GM21381 (cell line): ENCODE measurements at regions not wholly inside any gene's neighbourhood (a gene's known extent, or its start where the extent isn't known, plus 50 kb on each side); places are given as distances from the start of the nearest gene placed in this dataset.

Experiments
- ATAC-seq: cut with Tn5 transposase; IDR thresholded peaks from one replicate; pipeline ENCODE4 v1.9.1; 2021; ENCODE audit warnings: mild to moderate bottlenecking, moderate library complexity; ENCODE audit not compliant: unreplicated experiment

DNA sequence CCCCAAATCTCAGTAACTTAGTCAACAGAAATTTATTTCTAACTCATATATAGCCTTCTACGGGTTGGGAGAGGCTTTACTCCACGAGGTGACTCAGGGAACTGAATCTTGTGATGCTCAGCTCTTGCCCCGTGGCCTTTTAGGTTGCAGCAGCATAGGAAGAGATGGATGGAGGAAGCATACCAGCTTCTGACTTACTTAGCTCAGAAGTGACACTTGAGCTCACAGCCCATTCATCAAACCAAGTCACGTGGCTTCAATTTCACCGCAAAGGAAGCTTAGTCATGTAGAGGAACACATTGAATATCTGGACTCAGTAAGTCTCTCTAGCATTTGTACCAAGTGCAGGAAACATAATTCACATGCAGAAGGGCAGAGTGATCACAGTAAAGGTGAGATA, 124.1 kb upstream of the KCNN2 start:
- ATAC-seq, result no peak

DNA sequence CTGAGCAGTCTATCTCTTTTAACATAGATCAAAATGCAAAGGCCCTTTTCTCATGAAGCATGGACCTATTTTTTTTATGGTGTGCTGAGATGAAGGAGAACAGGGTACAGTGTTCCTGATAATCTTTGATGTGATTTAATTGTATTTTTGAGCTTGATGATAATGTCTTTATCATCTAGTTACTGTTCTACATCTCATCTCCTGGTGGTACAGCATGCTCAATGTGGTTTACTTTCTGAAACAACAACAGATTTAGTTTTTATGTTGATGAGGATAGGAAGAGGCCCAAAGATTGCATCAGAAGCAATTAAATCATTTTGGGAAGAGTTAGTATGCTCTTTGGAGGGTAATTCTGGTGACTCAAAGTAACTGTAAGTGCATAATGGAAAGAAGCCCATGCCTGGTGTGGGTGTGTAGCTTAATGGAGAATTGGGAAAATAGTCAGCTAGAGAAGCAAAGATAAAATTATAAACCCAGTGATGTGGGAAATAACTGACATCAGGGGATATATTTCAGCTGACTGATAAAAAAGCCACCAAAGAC, 123.0 kb upstream of the KCNN2 start:
- no peak for ATAC-seq

DNA sequence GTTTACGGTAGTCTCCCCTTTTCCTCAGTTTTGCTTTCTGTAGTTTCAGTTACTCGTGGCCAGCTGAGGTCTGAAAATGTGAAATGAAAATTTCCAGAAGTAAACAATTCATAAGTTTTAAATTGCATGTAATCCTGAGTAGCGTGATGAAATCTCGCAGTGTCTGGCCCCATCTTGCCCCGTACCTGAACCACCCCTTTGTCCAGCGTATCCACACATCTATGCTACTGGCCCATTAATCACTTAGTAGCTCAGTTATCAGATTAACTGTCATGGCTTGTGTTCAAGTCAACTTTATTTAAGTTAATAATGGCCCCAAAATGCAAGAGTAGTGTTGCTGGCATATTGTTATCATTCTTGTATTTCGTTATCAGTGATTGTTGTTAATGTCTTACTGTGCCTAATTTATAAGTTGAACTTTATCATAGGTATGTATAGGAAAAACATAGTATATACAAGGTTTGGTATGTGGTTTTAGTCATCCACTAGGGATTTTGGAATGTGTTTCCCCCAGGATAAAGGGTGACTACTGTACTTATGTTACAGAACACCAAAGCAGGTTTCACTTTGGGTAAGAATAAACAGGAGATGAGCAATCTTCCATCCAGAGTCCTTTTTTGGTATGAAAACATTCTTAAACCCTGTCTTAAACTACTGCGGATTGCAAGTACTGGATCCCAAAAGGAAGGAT, 118.4 kb upstream of the KCNN2 start:
- no peak for ATAC-seq

DNA sequence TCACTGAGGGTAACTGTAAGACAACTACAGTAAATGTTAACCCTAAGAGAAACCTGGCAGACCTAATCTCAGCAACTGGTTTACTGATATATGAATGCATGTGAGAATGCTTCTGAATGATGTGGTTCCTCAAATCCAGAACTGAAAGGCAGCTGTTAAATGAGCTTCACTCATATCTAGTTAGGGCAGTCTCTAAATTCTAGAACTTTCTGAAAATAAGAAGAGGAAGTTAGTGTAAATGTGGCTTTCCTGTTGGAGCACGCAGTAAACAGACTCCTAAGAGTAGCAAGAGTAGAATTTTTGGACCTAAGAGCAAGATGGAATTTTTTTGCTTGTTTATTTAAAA, 117.9 kb upstream of the KCNN2 start:
- no peak for ATAC-seq

DNA sequence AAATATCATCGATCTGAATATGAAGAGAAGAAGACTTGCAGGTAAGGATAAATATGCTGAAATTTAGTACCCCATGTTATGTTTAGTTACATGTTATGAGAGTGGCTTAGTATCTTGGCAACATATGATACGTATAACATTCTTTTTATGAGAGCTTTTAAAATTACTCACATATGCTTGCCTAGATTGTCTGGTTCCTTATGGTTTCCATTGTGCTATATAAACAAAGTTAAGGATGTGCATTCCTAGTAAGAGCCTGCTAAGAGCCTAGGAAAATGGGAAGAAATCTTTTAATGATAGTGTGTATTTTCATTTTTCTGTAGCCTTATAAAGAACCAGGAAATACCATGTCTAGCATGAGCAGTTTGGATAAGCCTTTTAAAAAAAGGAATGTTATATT, 112.0 kb upstream of the KCNN2 start:
- no peak for ATAC-seq

DNA sequence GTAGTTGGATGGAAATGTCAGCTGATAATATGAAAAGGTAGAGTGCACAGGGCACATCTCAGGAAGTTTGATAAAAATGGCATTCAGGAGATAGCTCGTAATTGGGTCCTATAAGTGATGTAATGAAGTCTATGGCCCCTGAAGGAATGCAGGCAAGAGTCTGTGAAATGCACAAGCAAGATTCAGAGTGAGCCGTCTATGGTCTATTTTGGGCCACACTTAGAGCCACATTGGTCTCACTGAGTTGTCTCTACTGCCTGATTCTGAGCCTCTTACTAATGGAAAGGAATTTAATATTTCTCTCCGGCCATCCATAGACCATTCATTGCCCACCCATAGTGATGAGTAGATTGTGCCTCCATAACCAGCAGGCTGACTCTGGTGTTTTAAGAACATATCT, 111.3 kb upstream of the KCNN2 start:
- no peak for ATAC-seq

DNA sequence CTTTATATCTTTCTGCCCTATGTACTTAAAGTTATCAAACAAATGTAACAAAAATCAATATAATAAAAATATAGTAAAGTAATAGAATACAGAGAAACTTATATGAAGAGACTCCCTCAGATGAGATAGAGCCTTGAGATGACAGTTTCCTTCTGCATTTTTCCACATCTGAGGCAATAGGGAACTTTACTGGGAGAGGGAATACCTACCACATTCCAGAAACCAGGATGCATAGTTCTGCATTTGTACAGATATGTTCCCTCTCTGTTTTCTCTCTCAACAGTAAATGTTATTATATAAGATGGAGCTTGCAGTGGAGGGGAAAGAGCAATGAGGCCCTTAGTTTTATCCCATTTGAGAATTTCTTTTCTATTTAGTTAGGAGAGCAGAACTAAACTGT, 109.6 kb upstream of the KCNN2 start:
- no peak for ATAC-seq

DNA sequence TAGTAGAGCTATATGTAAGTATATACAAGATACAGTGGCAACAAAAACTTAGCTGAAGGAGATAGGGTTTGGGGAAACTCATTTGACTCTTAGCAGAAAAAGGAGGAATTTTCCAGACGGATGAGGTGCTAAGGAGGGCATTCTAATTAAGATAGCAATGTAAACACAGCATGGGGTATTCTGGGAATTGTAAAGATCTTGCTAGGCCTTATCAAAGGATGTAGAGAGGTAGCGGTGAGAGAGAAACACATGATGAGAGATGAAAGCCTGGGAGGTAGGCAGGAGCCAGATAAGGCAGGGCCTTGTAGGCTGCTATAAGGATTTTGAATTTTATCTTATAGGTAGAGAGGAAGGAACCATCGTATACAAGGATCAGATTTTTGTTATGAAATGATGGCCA, 106.6 kb upstream of the KCNN2 start:
- ATAC-seq, result no peak

DNA sequence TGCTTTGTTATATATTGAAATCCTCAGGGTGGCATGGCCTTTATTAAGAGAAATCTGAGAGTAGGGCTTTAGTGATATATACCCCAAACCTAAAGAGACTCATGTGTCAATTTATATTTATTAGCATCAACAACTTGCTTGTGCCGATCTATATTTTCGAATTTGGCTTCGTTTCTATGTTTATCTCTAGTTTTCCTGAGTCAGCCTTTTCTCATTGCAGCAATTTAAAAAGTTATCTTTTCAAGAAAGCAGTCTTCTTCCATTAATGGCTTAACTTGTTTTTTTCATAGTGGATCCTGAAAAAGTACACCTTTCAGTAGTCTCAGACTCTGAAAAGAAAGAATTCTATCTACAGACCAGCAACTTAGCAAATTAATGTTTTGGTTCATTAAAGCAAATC, 99.9 kb upstream of the KCNN2 start:
- ATAC-seq, result no peak

DNA sequence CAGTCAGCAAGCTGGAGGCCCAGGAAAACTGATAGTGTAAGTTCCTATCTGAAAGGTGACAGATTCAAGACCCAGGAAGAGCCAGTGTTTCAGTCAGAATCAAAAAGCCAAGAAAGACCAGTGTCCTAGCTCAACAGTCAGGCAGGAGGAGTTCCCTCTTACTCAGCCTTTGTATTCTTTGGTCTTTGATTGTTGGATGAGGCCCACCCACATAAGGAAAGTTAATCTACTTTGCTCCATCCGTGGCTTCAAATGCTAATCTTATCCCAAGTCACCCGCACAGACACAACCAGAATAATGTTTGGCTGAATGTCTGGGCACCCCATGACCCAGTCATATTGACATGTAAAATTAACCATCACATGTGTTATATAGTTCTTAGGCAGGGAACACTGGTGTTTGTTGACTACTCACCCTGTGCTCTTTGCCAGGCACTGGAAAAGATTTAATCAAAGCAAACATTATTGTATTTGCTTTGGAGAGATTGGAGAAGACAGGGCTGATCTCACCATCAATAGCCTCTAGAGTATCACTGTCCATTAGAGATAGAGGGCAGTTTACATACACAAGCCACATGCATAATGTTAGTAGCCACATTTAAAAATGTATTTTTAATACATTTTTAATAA, 96.3 kb upstream of the KCNN2 start:
- ATAC-seq, result no peak

DNA sequence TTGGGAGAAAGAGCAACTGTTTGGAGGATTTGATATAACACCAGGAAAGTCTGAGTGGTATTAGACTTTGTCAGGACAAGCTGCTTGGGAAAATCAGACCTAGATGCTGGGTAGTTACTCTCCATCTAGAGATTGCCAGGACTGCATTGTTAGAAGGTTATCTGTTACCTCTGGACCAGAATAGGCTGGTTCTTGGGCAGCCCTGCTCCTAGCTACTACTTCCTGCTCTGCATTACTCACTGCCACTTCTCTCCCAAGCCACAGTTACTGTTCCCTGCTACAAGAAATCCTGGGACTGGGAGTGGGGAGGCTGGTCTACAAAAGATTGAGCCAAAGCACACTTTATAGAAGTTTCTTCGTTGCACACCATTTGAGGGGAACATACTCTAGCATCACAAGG, 95.5 kb upstream of the KCNN2 start:
- ATAC-seq, result no peak

DNA sequence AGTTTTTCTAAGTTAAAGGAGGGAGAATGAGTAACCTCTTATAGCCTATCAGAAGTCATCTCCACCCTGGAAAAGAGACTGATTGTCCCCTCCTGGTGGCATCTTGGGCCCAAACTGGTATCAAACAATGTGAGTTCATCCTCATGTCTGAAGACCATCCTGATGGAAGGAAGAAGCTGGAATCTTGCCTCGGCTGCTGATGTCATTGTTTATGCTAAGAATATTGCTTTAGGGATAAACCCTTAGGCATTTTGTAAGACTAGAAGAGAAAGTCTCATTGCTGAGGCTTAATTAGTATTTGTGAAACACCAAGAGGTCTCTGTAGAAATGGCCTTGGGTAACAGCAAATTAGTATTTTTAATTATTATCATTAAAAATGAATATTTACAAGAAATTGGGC, 65.7 kb upstream of the KCNN2 start:
- ATAC-seq, result no peak

DNA sequence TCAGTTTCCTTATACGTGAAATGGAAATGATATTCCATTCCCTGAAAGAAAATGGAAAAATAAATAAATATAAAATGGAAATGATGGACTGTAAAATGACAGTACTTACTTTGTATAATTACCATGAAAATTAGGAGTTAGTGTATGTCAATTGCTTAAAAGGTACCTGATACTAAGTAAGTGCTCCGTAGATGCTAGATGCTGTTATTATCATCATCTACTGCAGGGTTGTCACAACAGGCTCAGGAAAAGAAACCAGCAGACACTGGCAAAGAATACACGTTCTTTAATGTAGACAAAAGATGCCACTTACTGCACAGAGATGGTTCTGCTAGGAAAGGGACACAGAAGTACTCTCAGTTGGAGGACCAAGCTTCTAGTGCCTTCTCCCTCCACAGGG, 64.0 kb upstream of the KCNN2 start:
- ATAC-seq, result no peak

DNA sequence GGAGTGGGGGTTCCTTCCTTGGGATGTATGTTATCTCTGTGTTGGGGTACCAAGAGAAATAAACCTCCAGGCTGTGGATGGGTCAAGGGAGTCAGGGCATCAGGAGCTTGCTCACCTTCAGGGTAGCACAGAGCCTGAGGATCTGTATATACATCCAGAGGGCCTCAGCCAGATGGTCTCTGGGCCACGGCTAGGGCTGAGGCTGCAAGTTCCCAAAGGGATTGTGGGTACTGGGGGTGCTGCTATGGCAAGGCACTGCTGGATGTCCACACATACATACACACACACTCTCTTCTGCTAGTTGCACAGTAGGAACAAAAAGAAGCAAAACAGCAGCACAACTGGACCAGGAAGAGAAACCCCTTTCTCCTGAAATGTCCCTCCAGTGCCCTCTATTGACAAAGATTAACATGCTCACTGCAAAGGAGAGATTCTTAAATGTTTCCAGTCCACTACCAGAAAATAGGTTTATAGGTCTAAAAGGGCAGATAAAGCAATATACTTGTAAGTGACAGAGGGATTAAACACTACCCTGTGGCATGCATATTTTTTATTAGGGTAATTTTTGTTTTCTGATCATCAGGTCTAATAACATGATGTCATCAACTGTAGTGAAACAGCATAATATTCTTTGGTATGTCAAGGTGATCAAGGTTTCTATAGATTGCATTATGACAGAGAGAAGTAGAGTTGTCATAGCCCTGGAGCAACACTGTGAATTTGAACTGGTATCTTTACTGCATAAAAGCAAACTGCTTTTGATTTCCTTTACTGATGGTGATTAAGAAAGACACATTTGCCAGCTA, 56.3 kb upstream of the KCNN2 start:
- ATAC-seq, result no peak

DNA sequence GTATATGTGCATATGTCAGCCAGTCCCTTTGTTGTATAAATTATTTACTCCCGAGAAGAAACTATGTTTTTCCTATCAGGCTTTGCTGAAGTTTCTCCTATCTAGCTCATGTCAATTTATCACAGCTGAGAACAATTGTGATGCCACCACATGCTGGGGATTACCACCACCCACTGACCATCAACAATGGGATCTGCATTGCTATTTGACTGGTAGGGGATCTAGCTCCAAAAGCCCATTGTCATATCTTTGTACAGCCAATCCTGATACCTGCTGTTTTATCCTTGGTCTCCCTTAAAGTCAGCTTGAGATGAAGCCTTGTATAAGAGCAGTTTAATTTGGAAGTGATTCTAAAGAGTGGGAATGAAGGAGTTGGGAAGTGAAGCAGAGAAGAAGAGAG, 53.9 kb upstream of the KCNN2 start:
- ATAC-seq, result no peak

DNA sequence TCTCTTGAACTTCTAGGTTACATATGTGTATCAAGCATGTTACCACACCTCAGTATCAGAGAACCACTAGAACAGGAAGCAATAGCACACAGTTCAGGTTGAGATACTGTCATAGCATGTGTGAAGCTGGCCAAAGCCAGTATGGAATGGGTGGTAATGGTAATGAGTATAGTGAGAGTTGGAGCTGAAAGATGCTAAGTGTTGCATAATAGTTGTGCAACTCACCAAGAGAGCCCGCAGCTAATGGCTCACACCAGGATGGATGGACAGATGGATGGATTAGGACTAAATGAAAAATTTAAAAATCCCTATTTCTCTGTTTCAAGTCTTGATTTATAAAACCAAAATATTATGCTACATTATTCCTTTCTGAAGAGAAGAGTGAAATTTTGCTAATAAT, 53.4 kb upstream of the KCNN2 start:
- no peak for ATAC-seq

DNA sequence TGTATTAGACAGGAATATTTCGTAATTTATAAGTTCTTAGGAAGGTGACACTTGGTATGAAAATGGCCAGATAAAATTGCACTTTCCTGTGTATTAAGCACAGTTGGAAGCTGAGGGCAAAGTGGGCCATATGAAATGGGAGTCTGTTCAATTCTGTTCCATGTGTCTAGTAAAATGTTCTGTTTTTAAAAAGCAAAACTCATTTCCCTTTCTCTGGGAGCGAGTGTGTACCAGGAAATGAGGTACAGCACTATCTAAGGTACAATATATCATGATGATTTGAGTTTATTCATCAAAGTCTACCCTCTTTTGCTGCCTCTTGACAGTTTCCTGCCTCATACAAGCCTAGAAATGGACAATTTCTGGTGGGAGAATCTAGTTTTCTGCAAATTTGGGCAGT, 51.2 kb upstream of the KCNN2 start:
- ATAC-seq, result no peak

DNA sequence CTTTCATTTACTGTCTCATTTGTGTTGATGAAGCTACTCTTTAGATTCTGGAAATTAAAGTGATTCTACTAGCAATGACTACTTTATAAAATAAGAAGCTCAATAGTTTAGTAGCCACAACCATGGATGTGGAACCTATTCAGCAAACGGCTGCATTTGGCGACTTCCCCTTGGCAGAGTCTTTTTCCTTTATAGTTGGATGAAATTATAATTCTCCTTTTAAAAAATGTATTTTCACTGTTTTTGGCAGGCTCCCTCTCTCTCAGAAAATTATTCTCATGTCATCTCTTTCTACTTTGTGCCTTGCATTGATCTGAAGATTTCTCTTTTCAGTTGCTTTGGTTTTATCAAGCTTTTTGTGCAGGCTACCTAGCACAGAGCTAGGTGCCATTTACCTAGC, 50.6 kb upstream of the KCNN2 start:
- ATAC-seq, result no peak

DNA sequence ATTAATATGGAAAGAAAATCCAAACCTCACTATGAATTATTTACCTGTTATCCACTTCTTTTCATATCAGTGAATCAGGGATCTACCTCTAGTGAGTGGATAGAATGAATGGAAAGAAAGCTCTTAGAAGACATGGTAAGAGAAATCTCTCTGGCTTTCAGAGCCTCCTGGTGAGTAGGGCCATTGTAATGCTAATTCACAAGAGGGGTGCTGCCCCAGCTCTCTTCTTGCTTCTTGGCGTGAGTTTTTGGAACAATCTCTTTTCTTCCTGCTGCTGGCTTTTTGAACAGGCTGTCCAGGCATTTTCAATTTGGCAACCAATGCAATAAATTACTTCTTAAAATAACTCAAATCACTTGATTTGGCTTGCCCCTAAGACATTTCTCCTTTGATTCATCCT, 49.9 kb upstream of the KCNN2 start:
- ATAC-seq, result no peak
